ENCODE measurements at regions not wholly inside any gene's neighbourhood (a gene's known extent, or its start where the extent isn't known, plus 50 kb on each side); places are given as distances from the start of the nearest gene placed in this dataset.
"Not testable (repeated sequence)": the region's sequence is repeated elsewhere in the genome, so short reads cannot be mapped to it uniquely, and the experiment has no call there.

GRCh38 chr6:11961923-11962322 lies 50.2 kb upstream of the HIVEP1 start:
- DNase-seq: no peak

GRCh38 chr6:11960909-11961779 lies 51.0 kb upstream of the HIVEP1 start:
- DNase-seq: no peak

GRCh38 chr6:11956781-11957180 lies 55.3 kb upstream of the HIVEP1 start:
- DNase-seq: no peak

GRCh38 chr6:11953641-11954040 lies 58.5 kb upstream of the HIVEP1 start:
- no peak for DNase-seq

GRCh38 chr6:11952316-11952715 lies 59.8 kb upstream of the HIVEP1 start:
- DNase-seq: no peak

GRCh38 chr6:11951868-11952267 lies 60.2 kb upstream of the HIVEP1 start:
- no peak for DNase-seq

- DNase-seq: no peak
These were observed 62.0 kb upstream of the HIVEP1 start for GRCh38 chr6:11950109-11950508.

GRCh38 chr6:11947575-11947974 lies 64.5 kb upstream of the HIVEP1 start:
- DNase-seq: no peak

- DNase-seq: no peak
These were observed 65.0 kb upstream of the HIVEP1 start for GRCh38 chr6:11947063-11947462.

GRCh38 chr6:11944111-11944510 lies 68.0 kb upstream of the HIVEP1 start:
- DNase-seq: no peak

- DNase-seq: no peak
These were observed 69.1 kb upstream of the HIVEP1 start for GRCh38 chr6:11943060-11943459.

- DNase-seq: no peak
These were observed 69.8 kb upstream of the HIVEP1 start for GRCh38 chr6:11942185-11942864.

GRCh38 chr6:11940532-11941166 lies 71.5 kb upstream of the HIVEP1 start:
- DNase-seq: not testable (repeated sequence)

- no peak for DNase-seq
These were observed 73.7 kb upstream of the HIVEP1 start for GRCh38 chr6:11938285-11938890.

- DNase-seq: no peak
These were observed 77.5 kb upstream of the HIVEP1 start for GRCh38 chr6:11934638-11935037.

- not testable (repeated sequence) for DNase-seq
These were observed 79.2 kb upstream of the HIVEP1 start for GRCh38 chr6:11932892-11933291.

GRCh38 chr6:11931296-11932035 lies 80.6 kb upstream of the HIVEP1 start:
- no peak for DNase-seq

- not testable (repeated sequence) for DNase-seq
These were observed 81.3 kb upstream of the HIVEP1 start for GRCh38 chr6:11930834-11931233.

- DNase-seq: no peak
These were observed 81.9 kb upstream of the HIVEP1 start for GRCh38 chr6:11930240-11930639.

GRCh38 chr6:11929241-11929835 lies 82.8 kb upstream of the HIVEP1 start:
- no peak for DNase-seq

GRCh38 chr6:11926594-11927407 lies 85.3 kb upstream of the HIVEP1 start:
- no peak for DNase-seq
